Left ventricle myocardium inferior (tissue), 1 donor: ENCODE measurements at regions not wholly inside any gene's neighbourhood (a gene's known extent, or its start where the extent isn't known, plus 50 kb on each side); places are given as distances from the start of the nearest gene placed in this dataset.
"Not testable (repeated sequence)": the region's sequence is repeated elsewhere in the genome, so short reads cannot be mapped to it uniquely, and the experiment has no call there.

Experiments used
- DNase-seq: peaks from one replicate; pipeline ENCODE4 v3.0.0-alpha.2; 2020
- H3K27ac ChIP-seq: fragments of 200-600 bp; replicated peaks from 2 replicates; pipeline ENCODE4 v1.8.0; 2021
- H3K27me3 ChIP-seq: fragments of 200-600 bp; 2 replicates; pipeline ENCODE4 v1.8.0; 2021; ENCODE audit warnings: low read depth
- H3K36me3 ChIP-seq: fragments of 200-600 bp; 2 replicates; pipeline ENCODE4 v1.8.0; 2021
- H3K4me1 ChIP-seq: fragments of 200-600 bp; 2 replicates; pipeline ENCODE4 v1.8.0; 2021
- H3K4me3 ChIP-seq: fragments of 200-600 bp; 2 replicates; pipeline ENCODE4 v1.8.0; 2021; ENCODE audit warnings: mild to moderate bottlenecking, moderate library complexity
- H3K9me3 ChIP-seq: fragments of 200-600 bp; replicated peaks from 2 replicates; pipeline ENCODE4 v1.8.0; 2021
- intact Hi-C: fragments of 100-400 bp; cut with micrococcal nuclease; formaldehyde crosslinking; loops from one replicate; pipeline ENCODE4 v1.11.0; 2022
- TF ChIP-seq, protein P1 (sequence below): fragments of 200-600 bp; IDR thresholded peaks from 2 replicates; pipeline ENCODE4 v1.8.0; 2021; ENCODE audit warnings: antibody characterized with exemption, mild to moderate bottlenecking, borderline replicate concordance
- donor health status: DM: no; HTN: yes; CAD: no; lungs with severe emphysema.

GRCh38 chr16:59342669-59343068 is 608.6 kb upstream of the GOT2 start:
- no peaks in the 10 kb centered on the region for H3K9me3 ChIP-seq
- TF ChIP-seq, protein P1, sequence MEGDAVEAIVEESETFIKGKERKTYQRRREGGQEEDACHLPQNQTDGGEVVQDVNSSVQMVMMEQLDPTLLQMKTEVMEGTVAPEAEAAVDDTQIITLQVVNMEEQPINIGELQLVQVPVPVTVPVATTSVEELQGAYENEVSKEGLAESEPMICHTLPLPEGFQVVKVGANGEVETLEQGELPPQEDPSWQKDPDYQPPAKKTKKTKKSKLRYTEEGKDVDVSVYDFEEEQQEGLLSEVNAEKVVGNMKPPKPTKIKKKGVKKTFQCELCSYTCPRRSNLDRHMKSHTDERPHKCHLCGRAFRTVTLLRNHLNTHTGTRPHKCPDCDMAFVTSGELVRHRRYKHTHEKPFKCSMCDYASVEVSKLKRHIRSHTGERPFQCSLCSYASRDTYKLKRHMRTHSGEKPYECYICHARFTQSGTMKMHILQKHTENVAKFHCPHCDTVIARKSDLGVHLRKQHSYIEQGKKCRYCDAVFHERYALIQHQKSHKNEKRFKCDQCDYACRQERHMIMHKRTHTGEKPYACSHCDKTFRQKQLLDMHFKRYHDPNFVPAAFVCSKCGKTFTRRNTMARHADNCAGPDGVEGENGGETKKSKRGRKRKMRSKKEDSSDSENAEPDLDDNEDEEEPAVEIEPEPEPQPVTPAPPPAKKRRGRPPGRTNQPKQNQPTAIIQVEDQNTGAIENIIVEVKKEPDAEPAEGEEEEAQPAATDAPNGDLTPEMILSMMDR = no peak
- intact Hi-C loops = no loop called here

GRCh38 chr16:59341368-59341767 is 607.3 kb upstream of the GOT2 start:
- no peaks in the 10 kb centered on the region for H3K4me1 ChIP-seq
- H3K4me3 ChIP-seq = no peak overlapping the region
- no peaks in the 10 kb centered on the region for H3K27me3 ChIP-seq
- intact Hi-C loops = no loop called here
- DNase-seq = no peak
- TF ChIP-seq, protein P1 = no peak
- H3K27ac ChIP-seq = no peak overlapping the region
- no peaks in the 10 kb centered on the region for H3K36me3 ChIP-seq
- no peaks in the 10 kb centered on the region for H3K9me3 ChIP-seq

More at GRCh38 chr16:59342669-59343068, 608.6 kb upstream of the GOT2 start:
- DNase-seq = no peak
- Histone ChIP-seq H3K36me3 (no peaks in the 10 kb centered on the region), H3K4me3 (no peak overlapping the region), H3K4me1 (no peaks in the 10 kb centered on the region), H3K27me3 (no peaks in the 10 kb centered on the region), H3K27ac (no peak overlapping the region)

DNA sequence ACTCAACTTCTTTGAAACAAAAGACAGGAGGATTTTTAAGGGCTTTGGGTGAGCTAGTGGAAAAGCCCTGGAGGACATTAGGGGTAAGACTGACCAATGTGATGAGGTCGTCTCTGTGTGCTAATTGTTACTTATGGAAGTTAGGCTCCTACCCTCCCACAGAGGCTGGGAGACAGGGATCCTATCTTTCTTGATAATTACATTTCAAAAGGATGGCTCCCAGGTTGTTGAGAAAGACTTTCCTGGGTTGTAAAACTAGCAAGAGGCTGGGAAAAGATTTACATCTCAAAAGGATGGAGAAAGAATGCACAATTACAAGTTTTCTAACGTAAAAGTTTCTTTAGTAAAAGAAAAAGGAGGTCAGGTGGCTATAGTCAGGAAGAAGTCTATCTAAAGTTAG is 605.8 kb upstream of the GOT2 start:
- Histone ChIP-seq H3K9me3 (no peaks in the 10 kb centered on the region), H3K27ac (no peak overlapping the region), H3K4me1 (no peaks in the 10 kb centered on the region), H3K36me3 (no peaks in the 10 kb centered on the region), H3K27me3 (no peaks in the 10 kb centered on the region), H3K4me3 (no peak overlapping the region)
- intact Hi-C loops = no loop called here
- no peak for DNase-seq
- TF ChIP-seq, protein P1 = no peak

- no peaks in the 10 kb centered on the region for H3K9me3 ChIP-seq
- TF ChIP-seq, protein P1 = no peak
- H3K27ac ChIP-seq = no peak overlapping the region
- no peak overlapping the region for H3K4me3 ChIP-seq
- no peak for DNase-seq
- no peaks in the 10 kb centered on the region for H3K36me3 ChIP-seq
- no peaks in the 10 kb centered on the region for H3K4me1 ChIP-seq
- H3K27me3 ChIP-seq = no peaks in the 10 kb centered on the region
- intact Hi-C loops = no loop called here
These were observed 602.1 kb upstream of the GOT2 start for GRCh38 chr16:59336136-59336695.

- H3K4me1 ChIP-seq, H3K27ac ChIP-seq, H3K27me3 ChIP-seq, intact Hi-C loops, DNase-seq, H3K4me3 ChIP-seq, H3K36me3 ChIP-seq, H3K9me3 ChIP-seq: not testable (repeated sequence)
These were observed 597.6 kb upstream of the GOT2 start for GRCh38 chr16:59331708-59332107.

DNA sequence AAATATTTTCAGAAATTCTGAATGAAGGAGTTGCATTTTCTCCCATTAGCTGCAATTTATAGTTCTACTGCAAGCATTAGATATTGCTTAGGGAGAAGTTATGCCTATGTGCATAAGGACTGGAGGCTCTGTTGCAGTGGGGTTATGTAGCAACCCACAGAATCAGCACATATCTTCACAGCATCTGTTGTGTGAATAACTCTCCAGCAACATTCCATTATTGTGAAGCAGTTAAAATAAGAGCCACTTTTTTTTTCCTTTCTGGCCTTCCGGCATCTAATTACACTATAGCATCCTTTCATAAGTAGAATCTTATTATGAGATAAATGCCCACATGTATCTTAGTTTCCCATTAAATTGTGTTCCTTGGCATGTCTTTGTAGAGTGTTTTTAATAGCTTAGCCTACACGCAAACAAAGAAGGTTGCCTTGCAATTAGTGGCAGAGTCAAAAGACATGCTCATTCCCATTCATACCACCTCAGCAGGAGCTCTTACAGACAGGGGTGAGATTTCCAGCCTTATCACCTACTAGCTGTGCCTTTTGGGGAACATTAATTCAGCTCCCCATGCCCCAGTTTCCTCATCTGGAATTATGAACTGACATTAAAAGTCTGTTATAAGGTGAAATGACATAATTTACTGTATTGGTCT is 596.0 kb upstream of the GOT2 start:
- TF ChIP-seq, protein P1 = no peak
- DNase-seq = no peak
- H3K4me3 ChIP-seq = no peak overlapping the region
- H3K9me3 ChIP-seq = no peaks in the 10 kb centered on the region
- no peak overlapping the region for H3K27ac ChIP-seq
- H3K36me3 ChIP-seq = no peaks in the 10 kb centered on the region
- intact Hi-C loops = no loop called here
- H3K4me1 ChIP-seq = no peaks in the 10 kb centered on the region
- H3K27me3 ChIP-seq = no peaks in the 10 kb centered on the region
